GM19395 (cell line): ENCODE measurements at regions not wholly inside any gene's neighbourhood (a gene's known extent, or its start where the extent isn't known, plus 50 kb on each side); places are given as distances from the start of the nearest gene placed in this dataset.
A peak's percentile ranks its signal among the peaks of the same experiment; 100 is the strongest.
"Not testable (repeated sequence)": the region's sequence is repeated elsewhere in the genome, so short reads cannot be mapped to it uniquely, and the experiment has no call there.

ENCODE experiments used
- ATAC-seq: cut with Tn5 transposase; IDR thresholded peaks from one replicate; pipeline ENCODE4 v1.9.1; 2021; ENCODE audit warnings: mild to moderate bottlenecking, moderate library complexity; ENCODE audit not compliant: unreplicated experiment

- peak; percentile 69 for ATAC-seq
Observed at GRCh38 chrX:155819966-155820491, 61.1 kb upstream of the VAMP7 start.

DNA sequence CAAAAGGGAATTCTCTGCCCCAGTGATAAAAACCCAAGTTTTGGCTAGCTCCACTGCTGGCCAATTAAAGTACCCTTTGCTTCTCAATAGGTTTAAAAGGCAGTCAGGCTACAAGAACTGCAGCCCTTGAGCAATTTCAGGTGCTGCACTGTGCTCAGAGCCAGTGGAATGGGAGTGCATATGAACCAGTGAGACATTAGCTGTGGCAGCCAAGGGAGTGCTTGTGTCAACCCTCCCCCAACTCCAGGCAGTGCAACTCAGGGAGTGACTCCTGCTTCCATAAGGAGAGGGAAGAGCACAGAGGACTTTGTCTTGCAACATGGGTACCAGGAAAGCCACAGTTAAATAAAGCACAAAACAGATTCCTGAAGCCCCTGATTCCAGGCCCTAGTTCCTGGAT, 61.6 kb upstream of the VAMP7 start:
- ATAC-seq = no peak

DNA sequence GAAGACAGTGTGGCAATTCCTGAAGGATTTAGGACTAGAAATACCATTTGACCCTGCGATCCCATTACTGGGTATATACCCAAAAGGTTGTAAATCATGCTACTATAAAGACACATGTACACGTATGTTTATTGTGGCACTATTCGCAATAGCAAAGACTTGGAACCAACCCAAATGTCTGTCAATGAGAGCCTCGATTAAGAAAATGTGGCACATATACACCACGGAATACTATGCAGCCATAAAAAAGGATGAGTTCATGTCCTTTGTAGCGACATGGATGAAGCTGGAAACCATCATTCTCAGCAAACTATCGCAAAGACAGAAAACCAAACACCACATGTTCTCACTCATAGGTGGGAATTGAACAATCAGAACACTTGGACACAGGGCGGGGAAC, 66.8 kb upstream of the VAMP7 start:
- not testable (repeated sequence) for ATAC-seq

DNA sequence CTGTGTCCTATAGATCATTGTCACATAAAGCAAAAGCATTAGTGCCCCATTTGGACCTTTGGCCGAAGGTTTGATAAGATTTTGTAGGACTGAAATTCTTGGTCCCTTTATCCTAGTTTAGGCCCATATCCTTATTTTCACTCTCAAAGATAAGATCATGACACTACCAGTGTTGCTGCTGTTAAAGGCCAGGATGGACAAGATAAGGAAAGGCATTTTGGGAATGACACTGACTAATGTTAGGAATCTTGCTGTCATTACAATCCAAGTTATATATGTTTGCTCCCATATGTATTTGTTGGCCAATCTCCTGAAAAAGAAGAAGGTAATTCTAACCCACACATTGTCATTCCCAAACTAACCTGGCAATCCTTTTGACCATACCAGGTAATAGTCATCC, 101.3 kb upstream of the VAMP7 start:
- no peak for ATAC-seq

- no peak for ATAC-seq
Observed at GRCh38 chrX:155778844-155779553, 102.1 kb upstream of the VAMP7 start.

- no peak for ATAC-seq
Observed at GRCh38 chrX:155774387-155774786, 106.8 kb upstream of the VAMP7 start.

GRCh38 chrX:155767876-155768769, 113.0 kb upstream of the VAMP7 start:
- ATAC-seq = no peak

- ATAC-seq = no peak
Observed at GRCh38 chrX:155767051-155767875, 113.9 kb upstream of the VAMP7 start.

DNA sequence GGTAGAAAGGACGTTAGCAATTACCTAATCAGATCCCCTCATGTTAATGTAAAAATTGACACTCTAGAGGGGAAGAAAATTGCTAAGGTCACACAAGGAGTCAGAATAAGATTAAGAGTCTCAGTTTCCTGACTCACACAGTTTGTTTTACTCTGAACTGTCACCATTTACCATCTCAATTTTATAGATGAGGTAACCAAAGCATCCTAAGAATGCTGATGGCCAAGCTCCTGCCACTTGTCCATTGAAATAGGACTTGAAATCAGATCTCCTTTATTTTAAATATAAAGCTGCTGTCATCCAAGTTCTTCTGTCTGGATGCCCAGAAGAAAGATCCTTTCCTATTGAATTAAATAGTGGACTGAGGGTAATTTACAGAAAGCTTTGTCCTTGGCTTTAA, 114.8 kb upstream of the VAMP7 start:
- ATAC-seq = no peak

DNA sequence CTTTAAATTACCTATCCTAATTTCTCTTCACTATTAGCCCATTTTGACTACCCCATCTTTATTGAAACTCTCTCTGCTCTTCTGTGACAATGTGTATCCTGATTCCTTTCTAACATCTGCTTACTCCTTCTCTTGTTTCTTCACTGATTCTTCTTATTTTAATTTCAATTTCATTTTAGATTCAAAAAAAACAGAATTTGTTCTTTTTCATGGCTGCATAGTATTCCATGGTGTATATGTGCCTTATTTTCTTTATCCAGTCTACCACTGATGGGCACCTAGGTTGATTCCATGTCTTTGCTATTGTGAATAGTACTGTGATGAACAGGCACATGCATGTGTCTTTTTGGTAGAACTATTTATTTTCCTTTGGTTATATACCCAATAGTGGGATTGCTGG, 120.0 kb upstream of the VAMP7 start:
- ATAC-seq = no peak

DNA sequence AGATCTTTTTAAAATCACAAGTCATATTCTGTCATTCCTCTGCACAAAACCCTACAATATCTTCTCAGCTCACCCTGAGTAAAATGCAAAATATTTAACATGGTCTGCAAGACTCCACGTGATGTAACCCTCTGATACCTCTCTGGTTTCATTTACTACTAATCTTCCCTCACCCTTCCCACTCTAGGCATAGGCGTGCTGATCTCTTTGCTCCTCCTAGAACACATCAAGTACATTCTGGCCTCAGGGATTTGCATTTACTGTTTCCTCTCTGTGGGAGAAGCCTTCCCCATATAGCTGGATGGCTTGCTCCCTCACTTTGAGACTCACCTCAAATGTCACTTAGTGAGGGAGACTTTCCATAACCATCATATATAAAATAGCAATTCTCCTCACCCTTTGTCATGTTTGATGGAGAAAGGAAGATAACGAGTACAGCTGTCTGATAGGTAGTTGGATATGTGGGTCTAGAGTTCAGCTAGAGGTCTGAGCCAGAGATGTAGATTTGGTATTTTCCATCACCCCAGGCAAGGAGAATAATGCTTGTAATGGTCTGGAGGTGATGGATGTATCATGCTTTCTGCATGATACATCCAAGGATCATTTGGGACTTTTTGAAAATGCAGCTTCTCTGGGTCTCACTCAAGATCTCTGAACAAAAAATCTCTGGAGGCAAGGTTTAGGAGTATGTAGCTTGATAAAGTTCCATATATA, 123.9 kb upstream of the VAMP7 start:
- ATAC-seq = no peak

- no peak for ATAC-seq
Observed at GRCh38 chrX:155755706-155756337, 125.3 kb upstream of the VAMP7 start.

DNA sequence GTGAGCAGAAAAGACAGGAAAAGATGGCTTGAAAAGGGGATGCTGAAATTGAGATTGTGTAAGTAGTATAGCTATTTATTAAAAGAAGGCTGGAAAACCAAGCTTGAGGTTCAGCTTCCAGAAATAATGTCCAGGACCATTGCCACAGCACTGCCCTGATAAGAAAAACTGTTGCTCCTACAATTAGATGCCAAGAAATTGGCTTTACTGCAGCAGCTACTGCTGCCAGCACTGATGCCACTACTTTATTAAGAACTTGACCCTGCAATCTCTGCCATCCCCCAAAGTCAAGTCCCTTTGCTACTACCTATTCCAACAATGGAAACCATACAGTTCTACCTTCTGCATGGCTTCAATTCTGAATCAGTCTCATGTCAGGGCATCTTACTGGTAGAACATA, 130.0 kb upstream of the VAMP7 start:
- no peak for ATAC-seq

- ATAC-seq = no peak
Observed at GRCh38 chrX:155747520-155747919, 133.6 kb upstream of the VAMP7 start.

DNA sequence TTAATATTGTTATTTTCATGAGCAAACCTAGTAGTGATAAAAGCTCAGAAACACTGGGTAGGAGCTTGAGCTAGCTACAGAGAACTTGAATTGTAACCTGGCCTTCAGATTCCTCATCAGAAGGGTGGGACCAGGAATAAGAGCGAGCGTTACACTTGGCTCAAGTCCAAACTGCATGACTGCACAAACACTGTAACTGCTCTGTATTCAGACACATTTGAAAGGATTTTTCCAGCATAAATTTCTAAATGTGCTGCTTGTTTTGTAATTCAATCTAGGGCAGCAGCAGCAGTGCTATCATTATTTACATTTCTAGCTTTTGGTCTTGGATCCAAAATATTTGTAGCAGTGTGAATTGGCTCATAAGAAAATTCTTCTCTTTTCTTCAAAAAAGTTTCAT, 133.0 kb upstream of the TMLHE start:
- no peak for ATAC-seq

DNA sequence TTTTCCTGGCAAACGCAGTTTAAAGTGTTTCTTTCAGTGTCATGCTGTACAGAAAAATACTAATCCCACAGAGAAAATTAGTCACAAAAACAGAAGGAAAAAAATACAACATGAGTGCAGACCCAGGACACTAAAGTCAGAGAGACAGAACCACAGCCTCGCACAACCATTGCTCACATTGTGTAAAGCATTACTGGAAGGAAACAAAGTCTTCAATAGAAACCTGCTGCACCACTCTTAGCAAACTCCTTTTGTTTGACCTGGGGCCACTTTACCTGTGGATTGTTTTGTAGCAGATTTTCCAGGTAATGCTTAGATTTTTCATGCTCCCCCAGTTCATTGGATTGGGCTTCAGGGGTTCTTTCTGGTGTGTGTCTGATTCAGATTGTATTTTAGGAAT, 131.8 kb upstream of the TMLHE start:
- no peak for ATAC-seq

GRCh38 chrX:155728335-155728734, 115.6 kb upstream of the TMLHE start:
- not testable (repeated sequence) for ATAC-seq

GRCh38 chrX:155718972-155719586, 106.3 kb upstream of the TMLHE start:
- ATAC-seq = no peak

DNA sequence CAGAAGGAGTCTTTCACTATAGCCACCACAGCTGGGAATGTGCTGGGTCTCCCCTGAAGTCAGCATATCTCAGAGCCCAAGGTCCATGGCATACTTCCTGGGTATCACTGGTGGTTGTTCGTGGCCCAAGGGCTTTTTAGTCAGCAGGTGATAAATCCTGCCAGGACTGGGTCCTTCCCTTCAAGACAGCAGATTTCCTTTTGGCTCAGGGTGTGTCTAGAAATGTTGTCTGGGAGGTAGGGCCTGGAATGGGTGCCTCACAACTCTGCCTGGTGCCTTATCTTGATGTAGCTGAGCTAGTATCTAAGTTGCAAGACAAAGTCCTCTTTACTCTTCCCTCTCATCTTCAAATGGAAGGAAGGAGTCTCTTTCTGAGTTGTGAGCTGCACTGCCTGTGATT, 102.4 kb upstream of the TMLHE start:
- no peak for ATAC-seq

DNA sequence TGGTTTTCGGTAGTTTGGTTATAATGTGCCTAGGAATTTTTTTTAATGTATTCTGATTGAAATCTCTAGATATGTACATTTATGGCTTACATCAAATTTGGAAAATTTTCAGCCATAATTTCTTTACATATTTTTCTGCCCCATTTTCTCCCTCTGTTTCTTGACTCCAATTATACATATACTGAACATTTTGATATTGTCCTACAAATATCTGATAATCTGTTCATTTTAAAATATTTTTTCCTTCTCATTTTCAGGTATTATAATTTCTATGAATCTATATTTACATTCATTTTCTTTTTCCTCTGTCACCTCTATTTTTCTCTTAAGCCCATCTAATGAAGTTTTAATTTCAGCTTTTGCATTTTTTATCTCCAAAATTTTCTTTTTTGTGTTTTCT, 82.7 kb upstream of the TMLHE start:
- ATAC-seq = no peak
